ENCODE measurements at regions not wholly inside any gene's neighbourhood (a gene's known extent, or its start where the extent isn't known, plus 50 kb on each side); places are given as distances from the start of the nearest gene placed in this dataset.
A peak's percentile ranks its signal among the peaks of the same experiment; 100 is the strongest.

DNA sequence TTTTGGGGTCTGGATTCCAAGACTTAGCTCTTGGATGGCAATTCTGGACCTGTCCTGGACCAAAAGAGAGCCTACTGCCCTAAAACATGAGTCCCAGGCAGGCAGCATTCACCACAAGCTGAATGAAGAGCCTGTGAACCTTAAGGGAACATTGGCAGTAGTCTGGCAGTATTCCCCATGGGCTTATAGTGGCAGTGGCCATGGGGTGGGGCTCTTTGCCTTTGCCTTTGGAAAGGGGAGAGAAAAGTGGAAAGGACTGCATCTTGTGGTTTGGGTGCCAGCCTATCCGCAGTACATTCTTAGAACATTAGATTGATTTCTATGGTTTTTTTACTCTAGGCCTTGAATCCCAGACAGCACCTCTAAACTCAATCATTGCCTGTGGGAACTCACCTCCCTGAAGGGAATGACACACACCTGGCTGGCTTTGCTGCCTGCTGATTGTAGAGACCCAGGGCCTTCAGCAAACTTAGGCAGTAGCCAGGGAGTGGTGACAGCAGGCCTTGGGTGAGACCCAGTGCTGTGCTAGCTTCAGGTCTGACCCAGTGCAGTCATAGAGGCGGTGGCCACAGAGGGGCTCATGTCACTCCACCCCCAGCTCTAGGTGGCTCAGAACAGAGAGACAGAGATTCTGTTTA, 216.3 kb downstream of the CETN3 start:
- Histone ChIP-seq H3K27me3 (no peaks in the 10 kb centered on the region), H3K9me3 (no peaks in the 10 kb centered on the region), H3K4me1 (no peaks in the 10 kb centered on the region), H3K36me3 (replicated peaks in 1 of 2; ENCODE audit: insufficient read depth in 1 of 2, low read depth in 2 of 2) (no peaks in the 10 kb centered on the region), H3K27ac (no peak overlapping the region), H3K4me3 (no peak overlapping the region)
- DNase-seq (peak in 2 of 4 donors; percentile 19 to 61), ATAC-seq (no peak)
- TF ChIP-seq, protein P1, sequence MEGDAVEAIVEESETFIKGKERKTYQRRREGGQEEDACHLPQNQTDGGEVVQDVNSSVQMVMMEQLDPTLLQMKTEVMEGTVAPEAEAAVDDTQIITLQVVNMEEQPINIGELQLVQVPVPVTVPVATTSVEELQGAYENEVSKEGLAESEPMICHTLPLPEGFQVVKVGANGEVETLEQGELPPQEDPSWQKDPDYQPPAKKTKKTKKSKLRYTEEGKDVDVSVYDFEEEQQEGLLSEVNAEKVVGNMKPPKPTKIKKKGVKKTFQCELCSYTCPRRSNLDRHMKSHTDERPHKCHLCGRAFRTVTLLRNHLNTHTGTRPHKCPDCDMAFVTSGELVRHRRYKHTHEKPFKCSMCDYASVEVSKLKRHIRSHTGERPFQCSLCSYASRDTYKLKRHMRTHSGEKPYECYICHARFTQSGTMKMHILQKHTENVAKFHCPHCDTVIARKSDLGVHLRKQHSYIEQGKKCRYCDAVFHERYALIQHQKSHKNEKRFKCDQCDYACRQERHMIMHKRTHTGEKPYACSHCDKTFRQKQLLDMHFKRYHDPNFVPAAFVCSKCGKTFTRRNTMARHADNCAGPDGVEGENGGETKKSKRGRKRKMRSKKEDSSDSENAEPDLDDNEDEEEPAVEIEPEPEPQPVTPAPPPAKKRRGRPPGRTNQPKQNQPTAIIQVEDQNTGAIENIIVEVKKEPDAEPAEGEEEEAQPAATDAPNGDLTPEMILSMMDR (IDR thresholded peaks at IDR 0.05): no peak
- 17 to 58% methylated on average over 1 to 2 of the region's 2 CpGs for WGBS, 2 donors
- intact Hi-C loops (cut with DNase I): no loop called here

DNA sequence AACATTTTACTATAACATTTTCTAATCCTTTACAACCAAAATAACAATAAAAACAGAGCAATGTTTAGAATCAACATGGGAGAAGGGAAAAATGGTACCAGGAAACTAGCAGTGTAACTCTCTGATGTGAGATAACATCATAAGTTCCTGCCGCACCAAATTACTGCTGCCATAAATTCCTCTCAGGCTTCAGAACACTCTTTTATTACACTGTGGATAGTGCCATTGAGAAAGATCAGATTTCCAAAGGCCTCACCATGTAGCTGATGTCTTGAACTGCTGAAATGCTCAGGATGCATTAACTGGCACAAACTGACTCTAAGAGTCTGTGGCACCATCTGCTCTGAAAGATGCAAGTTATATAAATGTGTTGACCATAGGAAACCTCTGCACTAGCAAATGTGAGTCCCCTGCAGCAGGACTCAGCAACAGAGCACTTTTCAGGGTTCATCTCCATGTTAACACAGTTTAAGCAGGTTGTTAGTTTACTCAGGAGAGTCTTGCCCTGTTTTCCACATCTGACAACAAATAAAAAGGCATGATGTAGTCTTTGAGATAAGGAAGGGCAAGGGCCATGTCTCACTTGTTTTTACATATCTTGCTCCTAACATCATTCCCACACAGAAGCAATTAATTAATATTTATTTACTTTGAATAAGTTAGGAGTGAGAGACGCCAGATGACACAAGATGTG, 218.1 kb downstream of the CETN3 start:
- ATAC-seq (no peak), DNase-seq (no peak)
- Histone ChIP-seq H3K27me3 (no peaks in the 10 kb centered on the region), H3K4me3 (no peak overlapping the region), H3K4me1 (no peaks in the 10 kb centered on the region), H3K27ac (no peak overlapping the region), H3K36me3 (replicated peaks in 1 of 2; ENCODE audit: insufficient read depth in 1 of 2, low read depth in 2 of 2) (no peaks in the 10 kb centered on the region), H3K9me3 (no peaks in the 10 kb centered on the region)
- no peak for TF ChIP-seq POLR2A (IDR thresholded peaks at IDR 0.05)
- TF ChIP-seq, protein P1 (IDR thresholded peaks at IDR 0.05): no peak
- intact Hi-C loops (cut with DNase I): no loop called here
- 65 to 68% methylated on average over 2 of the region's 2 CpGs for WGBS, 2 donors

DNA sequence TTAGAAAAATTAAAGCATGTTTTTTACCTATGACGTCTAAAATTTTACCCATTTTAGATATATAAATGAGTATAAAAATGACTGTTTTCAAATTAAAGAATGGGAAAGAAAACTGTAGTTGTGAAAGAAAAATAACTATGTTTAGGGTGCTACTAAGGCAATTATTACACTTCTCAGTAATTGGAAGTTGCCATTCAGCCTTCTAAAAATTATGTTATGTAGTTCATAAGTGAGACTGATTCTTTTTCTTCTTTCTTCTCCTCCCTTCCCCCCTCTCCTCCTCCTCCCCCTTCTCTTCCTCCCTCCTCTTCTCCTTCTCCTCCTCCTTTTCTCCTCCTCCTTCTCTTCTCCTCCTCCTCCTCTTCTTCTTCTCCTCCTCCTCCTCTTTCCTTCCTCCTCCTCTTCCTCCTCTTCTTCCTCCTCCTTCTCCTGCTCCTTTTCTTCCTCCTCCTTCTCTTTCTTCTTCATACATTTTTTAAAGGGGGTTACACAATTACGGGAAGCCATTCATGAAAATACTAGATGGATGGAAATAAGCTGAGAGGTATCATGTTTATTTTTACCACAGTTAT, 223.6 kb downstream of the CETN3 start:
- Histone ChIP-seq H3K27me3 (no peaks in the 10 kb centered on the region), H3K27ac (no peak overlapping the region), H3K4me3 (no peak overlapping the region), H3K9me3 (no peaks in the 10 kb centered on the region), H3K4me1 (peaks cover 7% of the 10 kb centered on the region), H3K36me3 (replicated peaks in 1 of 2; ENCODE audit: insufficient read depth in 1 of 2, low read depth in 2 of 2) (no peaks in the 10 kb centered on the region)
- TF ChIP-seq, protein P1 (IDR thresholded peaks at IDR 0.05): no peak
- TF ChIP-seq POLR2A (IDR thresholded peaks at IDR 0.05): no peak
- ATAC-seq (no peak), DNase-seq (no peak)
- 81 to 82% methylated on average over 2 of the region's 2 CpGs for WGBS, 2 donors
- intact Hi-C loops (cut with DNase I): no loop called here

DNA sequence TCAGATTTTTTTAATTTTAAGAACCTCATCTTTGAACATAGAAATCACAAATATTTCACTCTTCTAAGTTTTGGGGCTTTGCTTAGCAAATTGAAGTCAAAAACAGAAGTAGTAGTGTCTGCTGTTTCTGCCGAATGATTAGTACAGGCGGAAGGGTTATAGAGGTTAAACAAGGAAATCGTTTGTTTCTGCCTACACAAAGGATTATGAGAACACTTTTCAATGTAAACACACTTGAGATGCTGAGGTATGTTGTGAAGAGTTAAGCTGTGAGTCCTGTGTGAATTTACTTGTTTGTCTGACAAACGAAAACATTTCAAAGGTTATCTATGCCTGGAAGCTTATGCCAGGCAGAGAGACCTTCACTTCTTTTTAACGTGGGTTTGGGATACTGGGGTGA, 224.8 kb downstream of the CETN3 start:
- Histone ChIP-seq H3K36me3 (replicated peaks in 1 of 2; ENCODE audit: insufficient read depth in 1 of 2, low read depth in 2 of 2) (no peaks in the 10 kb centered on the region), H3K27me3 (no peaks in the 10 kb centered on the region), H3K4me1 (peaks cover 7% of the 10 kb centered on the region), H3K27ac (no peak overlapping the region), H3K9me3 (no peaks in the 10 kb centered on the region), H3K4me3 (no peak overlapping the region)
- ATAC-seq (no peak), DNase-seq (no peak)
- WGBS, 2 donors: 28 to 34% methylated on average over 5 of the region's 5 CpGs
- intact Hi-C loops (cut with DNase I): no loop called here
- TF ChIP-seq, protein P1 (IDR thresholded peaks at IDR 0.05): no peak
- no peak for TF ChIP-seq POLR2A (IDR thresholded peaks at IDR 0.05)
